ENCODE measurements at regions not wholly inside any gene's neighbourhood (a gene's known extent, or its start where the extent isn't known, plus 50 kb on each side); places are given as distances from the start of the nearest gene placed in this dataset.

DNA sequence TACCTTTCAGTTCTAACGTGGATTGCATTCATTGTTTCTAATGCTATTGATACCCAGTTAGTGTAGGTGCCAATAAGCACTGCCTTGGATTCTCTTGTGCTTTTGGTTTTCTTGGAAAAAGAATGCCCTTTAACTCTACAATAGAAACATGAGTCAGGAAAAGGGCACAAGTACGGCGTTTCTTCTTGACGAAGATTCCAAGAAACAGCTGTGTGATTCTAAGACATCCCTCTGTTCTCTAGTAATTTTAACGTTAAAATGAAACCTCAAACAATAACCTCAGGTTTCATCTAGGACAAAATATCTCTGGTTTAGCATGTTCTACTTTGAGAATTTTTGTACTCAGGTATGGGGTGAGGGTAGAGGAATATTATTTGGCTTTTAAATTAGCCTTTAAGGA lies 540.5 kb upstream of the ATP11B start:
- Mint-ChIP-seq H3K4me1 (no peaks in the 10 kb centered on the region), H3K27ac (no peak overlapping the region), H3K36me3 (no peaks in the 10 kb centered on the region), H3K4me3 (no peak overlapping the region), H3K9me3 (peaks cover 0 to 5% (median 0%) of the 10 kb centered on the region in 11 donors), H3K27me3 (peaks cover 0 to 12% (median 0%) of the 10 kb centered on the region in 5 donors)
- ATAC-seq: no peak
- intact Hi-C loops (cut with micrococcal nuclease): no loop called here
- Histone ChIP-seq H3K9me3 (ENCODE audit: control insufficient read depth in 2 of 3, low read length in 3 of 3) (no peaks in the 10 kb centered on the region), H3K27me3 (ENCODE audit: control insufficient read depth in 2 of 2, insufficient read depth in 2 of 2, low read length in 2 of 2) (no peaks in the 10 kb centered on the region), H3K4me1 (ENCODE audit: control insufficient read depth in 2 of 2, insufficient read depth in 2 of 2, low read length in 2 of 2) (no peaks in the 10 kb centered on the region), H3K36me3 (ENCODE audit: control insufficient read depth in 2 of 3, insufficient read depth in 3 of 3, low read length in 3 of 3) (no peaks in the 10 kb centered on the region), H3K27ac (ENCODE audit: low read depth, low read length) (no peak overlapping the region), H3K4me3 (ENCODE audit: low read length) (no peak overlapping the region)
- DNase-seq: no peak
- POLR2A ChIA-PET: no interaction called here
- CTCF ChIA-PET: interaction anchor here (0.7 kb wide), 1 partner anchor 11 kb away, joined by 7 read pairs; no protein-coding TSS in a partner anchor

DNA sequence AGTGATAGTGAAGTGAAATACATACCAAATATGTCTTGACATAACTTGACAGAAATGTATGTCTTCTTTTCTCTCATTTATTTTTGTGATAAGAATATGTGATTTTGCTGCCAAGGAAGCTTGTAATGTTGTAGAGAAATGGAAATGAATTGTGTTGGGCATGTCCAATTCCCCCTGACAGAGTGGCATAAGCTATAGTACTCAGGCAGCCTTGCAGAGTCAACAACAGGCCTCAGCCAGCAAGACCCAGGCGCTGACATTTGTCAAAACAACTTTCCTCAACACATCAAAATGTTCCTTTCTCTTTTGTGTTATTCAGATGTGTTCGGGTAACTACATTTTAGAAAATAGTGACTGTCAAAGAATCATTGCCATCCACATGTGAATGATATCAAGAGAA lies 538.1 kb upstream of the ATP11B start:
- Histone ChIP-seq H3K36me3 (ENCODE audit: control insufficient read depth in 2 of 3, insufficient read depth in 3 of 3, low read length in 3 of 3) (no peaks in the 10 kb centered on the region), H3K27me3 (ENCODE audit: control insufficient read depth in 2 of 2, insufficient read depth in 2 of 2, low read length in 2 of 2) (no peaks in the 10 kb centered on the region), H3K9me3 (ENCODE audit: control insufficient read depth in 2 of 3, low read length in 3 of 3) (no peaks in the 10 kb centered on the region), H3K27ac (ENCODE audit: low read depth, low read length) (no peak overlapping the region), H3K4me1 (ENCODE audit: control insufficient read depth in 2 of 2, insufficient read depth in 2 of 2, low read length in 2 of 2) (no peaks in the 10 kb centered on the region), H3K4me3 (ENCODE audit: low read length) (no peak overlapping the region)
- POLR2A ChIA-PET: no interaction called here
- intact Hi-C loops (cut with micrococcal nuclease): no loop called here
- DNase-seq: no peak
- Mint-ChIP-seq H3K36me3 (no peaks in the 10 kb centered on the region), H3K9me3 (peaks cover 0 to 5% (median 0%) of the 10 kb centered on the region in 11 donors), H3K27me3 (peaks cover 3 to 12% (median 4%) of the 10 kb centered on the region in 5 donors), H3K4me1 (no peaks in the 10 kb centered on the region), H3K27ac (no peak overlapping the region), H3K4me3 (no peak overlapping the region)
- CTCF ChIA-PET: no interaction called here
- ATAC-seq: no peak

DNA sequence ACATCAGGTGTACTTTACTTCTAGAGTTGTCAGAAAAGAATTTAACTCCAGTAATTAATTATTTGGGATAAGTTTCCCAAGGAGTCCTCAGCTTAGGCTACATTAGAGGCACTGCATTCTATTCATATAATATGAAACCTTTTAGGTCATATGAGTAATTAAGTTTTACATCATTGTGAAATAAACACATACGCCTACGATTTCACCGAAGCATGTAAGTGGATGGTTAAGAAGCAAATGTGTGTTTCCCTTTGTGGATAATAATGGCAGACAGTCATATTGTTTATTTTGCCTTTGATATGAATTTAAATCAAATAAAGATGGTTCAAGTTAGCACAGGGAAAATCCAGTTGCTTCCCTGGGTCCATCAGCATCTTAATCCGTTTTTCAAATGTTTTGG lies 535.9 kb upstream of the ATP11B start:
- Mint-ChIP-seq H3K9me3 (peaks cover 0 to 5% (median 0%) of the 10 kb centered on the region in 11 donors), H3K27ac (no peak overlapping the region), H3K27me3 (peaks cover 5 to 20% (median 14%) of the 10 kb centered on the region in 5 donors), H3K4me1 (peaks cover 0 to 1% (median 0%) of the 10 kb centered on the region in 7 donors), H3K4me3 (no peak overlapping the region), H3K36me3 (no peaks in the 10 kb centered on the region)
- ChIA-PET CTCF (no interaction called here), POLR2A (no interaction called here)
- H3K9me3 ChIP-seq (ENCODE audit: control insufficient read depth in 2 of 3, low read length in 3 of 3): no peaks in the 10 kb centered on the region
- no peak for DNase-seq
- no peak overlapping the region for H3K4me3 ChIP-seq (ENCODE audit: low read length)
- H3K36me3 ChIP-seq (ENCODE audit: control insufficient read depth in 2 of 3, insufficient read depth in 3 of 3, low read length in 3 of 3): no peaks in the 10 kb centered on the region
- no peaks in the 10 kb centered on the region for H3K4me1 ChIP-seq (ENCODE audit: control insufficient read depth in 2 of 2, insufficient read depth in 2 of 2, low read length in 2 of 2)
- no peaks in the 10 kb centered on the region for H3K27me3 ChIP-seq (ENCODE audit: control insufficient read depth in 2 of 2, insufficient read depth in 2 of 2, low read length in 2 of 2)
- no peak for ATAC-seq
- intact Hi-C loops (cut with micrococcal nuclease): no loop called here
- no peak overlapping the region for H3K27ac ChIP-seq (ENCODE audit: low read depth, low read length)

DNA sequence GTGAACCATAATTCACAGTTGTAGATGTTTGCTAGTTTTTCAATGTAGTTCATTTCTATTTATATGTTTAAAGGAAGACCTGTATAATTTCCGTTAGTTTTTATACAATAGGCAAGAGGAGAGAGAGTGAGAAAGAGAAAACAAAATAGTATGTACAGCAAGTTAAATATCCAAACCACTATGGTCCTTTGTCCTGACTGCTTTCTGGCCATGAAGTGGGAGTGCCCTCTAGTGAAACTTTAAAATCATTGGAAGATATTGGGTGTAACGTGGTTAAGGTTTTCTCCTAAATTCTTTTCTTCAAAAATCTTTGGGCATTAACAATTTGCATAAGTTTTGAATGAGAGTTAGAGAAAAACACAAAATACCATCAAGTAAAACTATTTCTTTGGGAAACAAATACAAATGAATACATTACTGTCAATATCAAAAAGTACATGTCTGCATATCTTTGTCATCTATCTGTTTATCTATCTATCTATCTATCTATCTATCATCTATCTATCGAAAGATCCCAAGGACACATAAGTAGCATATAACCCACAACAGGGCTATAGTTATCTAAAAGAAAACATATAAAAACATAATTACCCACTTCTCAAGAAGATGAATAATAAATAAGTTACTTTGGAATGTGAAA lies 534.6 kb upstream of the ATP11B start:
- no peak overlapping the region for H3K27ac Mint-ChIP-seq

DNA sequence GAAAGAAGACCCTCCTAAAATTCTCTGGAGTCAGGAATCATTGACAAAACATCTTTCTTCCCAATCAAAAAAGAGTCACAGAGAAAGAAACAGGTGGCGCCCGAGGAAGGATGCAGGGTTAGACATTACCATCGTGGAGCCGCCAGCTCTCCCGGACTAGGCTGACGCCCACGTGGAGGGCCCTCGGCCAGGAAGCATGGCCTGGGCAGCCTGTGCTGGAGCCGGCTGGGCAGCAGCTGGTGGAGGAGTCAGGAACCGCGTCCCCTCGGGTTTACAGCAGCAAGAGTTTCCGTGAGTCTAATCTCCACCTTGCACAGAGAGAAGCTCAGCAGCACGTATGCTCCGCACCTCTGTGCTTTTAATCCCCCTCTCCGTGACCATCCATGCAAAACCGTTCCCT lies 533.7 kb upstream of the ATP11B start:
- Mint-ChIP-seq H3K27me3 (peaks cover 8 to 24% (median 14%) of the 10 kb centered on the region in 5 donors), H3K9me3 (peaks cover 0 to 5% (median 0%) of the 10 kb centered on the region in 11 donors), H3K4me3 (no peak overlapping the region), H3K36me3 (no peaks in the 10 kb centered on the region), H3K4me1 (peaks cover 0 to 1% (median 0%) of the 10 kb centered on the region in 7 donors), H3K27ac (no peak overlapping the region)
- H3K4me1 ChIP-seq (ENCODE audit: control insufficient read depth in 2 of 2, insufficient read depth in 2 of 2, low read length in 2 of 2): no peaks in the 10 kb centered on the region
- ChIA-PET POLR2A (no interaction called here), CTCF (no interaction called here)
- no peaks in the 10 kb centered on the region for H3K36me3 ChIP-seq (ENCODE audit: control insufficient read depth in 2 of 3, insufficient read depth in 3 of 3, low read length in 3 of 3)
- H3K27me3 ChIP-seq (ENCODE audit: control insufficient read depth in 2 of 2, insufficient read depth in 2 of 2, low read length in 2 of 2): no peaks in the 10 kb centered on the region
- H3K4me3 ChIP-seq (ENCODE audit: low read length): no peak overlapping the region
- no peak for DNase-seq
- ATAC-seq: no peak
- H3K9me3 ChIP-seq (ENCODE audit: control insufficient read depth in 2 of 3, low read length in 3 of 3): no peaks in the 10 kb centered on the region
- no peak overlapping the region for H3K27ac ChIP-seq (ENCODE audit: low read depth, low read length)
- intact Hi-C loops (cut with micrococcal nuclease): loop anchor here in 1 of 2 donors (2.0 kb wide), 1 partner anchor 551 kb away; no protein-coding TSS in a partner anchor

More for the DNA sequence above, 534.6 kb upstream of the ATP11B start:
- CTCF ChIA-PET: no interaction called here
- no peak overlapping the region for H3K4me3 ChIP-seq (ENCODE audit: low read length)
- POLR2A ChIA-PET: no interaction called here
- no peak overlapping the region for H3K4me3 Mint-ChIP-seq
- H3K27ac ChIP-seq (ENCODE audit: low read depth, low read length): no peak overlapping the region
- peaks cover 0 to 1% (median 0%) of the 10 kb centered on the region in 7 donors for H3K4me1 Mint-ChIP-seq
- DNase-seq: no peak
- ATAC-seq: no peak
- H3K27me3 ChIP-seq (ENCODE audit: control insufficient read depth in 2 of 2, insufficient read depth in 2 of 2, low read length in 2 of 2): no peaks in the 10 kb centered on the region
- no peaks in the 10 kb centered on the region for H3K4me1 ChIP-seq (ENCODE audit: control insufficient read depth in 2 of 2, insufficient read depth in 2 of 2, low read length in 2 of 2)
- no peaks in the 10 kb centered on the region for H3K36me3 ChIP-seq (ENCODE audit: control insufficient read depth in 2 of 3, insufficient read depth in 3 of 3, low read length in 3 of 3)
- peaks cover 5 to 24% (median 14%) of the 10 kb centered on the region in 5 donors for H3K27me3 Mint-ChIP-seq
- H3K9me3 Mint-ChIP-seq: peaks cover 0 to 5% (median 0%) of the 10 kb centered on the region in 11 donors
- no peaks in the 10 kb centered on the region for H3K36me3 Mint-ChIP-seq
- H3K9me3 ChIP-seq (ENCODE audit: control insufficient read depth in 2 of 3, low read length in 3 of 3): no peaks in the 10 kb centered on the region
- intact Hi-C loops (cut with micrococcal nuclease): loop anchor here in 1 of 2 donors (2.0 kb wide), 1 partner anchor 550 kb away; no protein-coding TSS in a partner anchor

DNA sequence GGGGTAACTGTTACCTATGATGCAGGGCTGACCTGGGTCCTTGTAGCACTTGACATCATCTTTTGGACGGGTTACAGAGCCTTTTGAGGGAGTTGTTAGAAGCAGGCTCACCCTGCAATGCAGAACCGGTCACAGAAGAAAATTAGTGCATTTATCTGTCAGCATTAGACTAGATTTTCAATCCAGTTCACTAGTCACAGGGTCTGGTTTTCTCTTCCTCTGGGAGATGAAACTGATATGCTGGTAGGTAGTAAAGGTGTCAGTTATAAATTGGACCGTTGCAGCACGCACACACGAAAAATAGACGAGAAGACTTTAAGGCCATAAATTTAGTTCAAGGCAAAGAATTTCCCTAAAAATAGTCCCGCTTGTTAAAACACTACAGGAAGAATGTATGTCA lies 532.3 kb upstream of the ATP11B start:
- intact Hi-C loops (cut with micrococcal nuclease): no loop called here
- ATAC-seq (no peak), DNase-seq (no peak)
- Mint-ChIP-seq H3K9me3 (peaks cover 0 to 4% (median 0%) of the 10 kb centered on the region in 11 donors), H3K4me1 (peaks cover 0 to 1% (median 0%) of the 10 kb centered on the region in 7 donors), H3K27ac (no peak overlapping the region), H3K36me3 (no peaks in the 10 kb centered on the region), H3K27me3 (peaks cover 8 to 24% (median 13%) of the 10 kb centered on the region in 5 donors), H3K4me3 (no peak overlapping the region)
- H3K4me3 ChIP-seq (ENCODE audit: low read length): no peak overlapping the region
- no peaks in the 10 kb centered on the region for H3K36me3 ChIP-seq (ENCODE audit: control insufficient read depth in 2 of 3, insufficient read depth in 3 of 3, low read length in 3 of 3)
- no peaks in the 10 kb centered on the region for H3K9me3 ChIP-seq (ENCODE audit: control insufficient read depth in 2 of 3, low read length in 3 of 3)
- ChIA-PET CTCF (no interaction called here), POLR2A (no interaction called here)
- H3K27me3 ChIP-seq (ENCODE audit: control insufficient read depth in 2 of 2, insufficient read depth in 2 of 2, low read length in 2 of 2): no peaks in the 10 kb centered on the region
- H3K4me1 ChIP-seq (ENCODE audit: control insufficient read depth in 2 of 2, insufficient read depth in 2 of 2, low read length in 2 of 2): no peaks in the 10 kb centered on the region
- H3K27ac ChIP-seq (ENCODE audit: low read depth, low read length): no peak overlapping the region

DNA sequence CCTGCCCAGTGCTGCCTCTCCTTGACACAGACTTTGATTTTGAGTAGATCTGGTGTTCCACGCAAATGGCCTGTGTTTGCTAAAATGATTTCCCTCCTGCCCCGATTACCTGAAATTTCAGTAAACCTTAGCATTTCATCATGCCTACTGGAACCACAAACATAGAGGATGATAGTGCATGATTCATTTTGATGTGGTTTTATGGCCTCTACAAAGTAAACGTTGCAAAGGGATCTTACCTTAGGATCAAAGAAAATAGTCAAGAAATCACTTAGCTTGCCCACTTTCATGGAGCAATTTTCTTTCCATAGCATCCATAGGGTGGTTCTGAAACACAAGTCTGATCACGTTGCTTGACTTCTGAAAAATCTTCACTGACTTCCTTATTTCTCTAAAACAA lies 524.6 kb upstream of the ATP11B start:
- H3K4me3 Mint-ChIP-seq: no peak overlapping the region
- no peaks in the 10 kb centered on the region for H3K4me1 Mint-ChIP-seq
- Histone ChIP-seq H3K27ac (ENCODE audit: low read depth, low read length) (no peak overlapping the region), H3K4me1 (ENCODE audit: control insufficient read depth in 2 of 2, insufficient read depth in 2 of 2, low read length in 2 of 2) (no peaks in the 10 kb centered on the region), H3K9me3 (ENCODE audit: control insufficient read depth in 2 of 3, low read length in 3 of 3) (no peaks in the 10 kb centered on the region), H3K4me3 (ENCODE audit: low read length) (no peak overlapping the region), H3K27me3 (ENCODE audit: control insufficient read depth in 2 of 2, insufficient read depth in 2 of 2, low read length in 2 of 2) (no peaks in the 10 kb centered on the region), H3K36me3 (ENCODE audit: control insufficient read depth in 2 of 3, insufficient read depth in 3 of 3, low read length in 3 of 3) (no peaks in the 10 kb centered on the region)
- H3K27me3 Mint-ChIP-seq: peaks cover 0 to 8% (median 0%) of the 10 kb centered on the region in 5 donors
- DNase-seq (no peak), ATAC-seq (no peak)
- H3K9me3 Mint-ChIP-seq: peaks cover 0 to 4% (median 0%) of the 10 kb centered on the region in 11 donors
- POLR2A ChIA-PET: no interaction called here
- H3K27ac Mint-ChIP-seq: no peak overlapping the region
- CTCF ChIA-PET: no interaction called here
- intact Hi-C loops (cut with micrococcal nuclease): no loop called here
- H3K36me3 Mint-ChIP-seq: no peaks in the 10 kb centered on the region

All from naive thymus-derived CD4-positive, alpha-beta T cell (primary cell).